ENCODE measurements at regions not wholly inside any gene's neighbourhood (a gene's known extent, or its start where the extent isn't known, plus 50 kb on each side); places are given as distances from the start of the nearest gene placed in this dataset.

DNA sequence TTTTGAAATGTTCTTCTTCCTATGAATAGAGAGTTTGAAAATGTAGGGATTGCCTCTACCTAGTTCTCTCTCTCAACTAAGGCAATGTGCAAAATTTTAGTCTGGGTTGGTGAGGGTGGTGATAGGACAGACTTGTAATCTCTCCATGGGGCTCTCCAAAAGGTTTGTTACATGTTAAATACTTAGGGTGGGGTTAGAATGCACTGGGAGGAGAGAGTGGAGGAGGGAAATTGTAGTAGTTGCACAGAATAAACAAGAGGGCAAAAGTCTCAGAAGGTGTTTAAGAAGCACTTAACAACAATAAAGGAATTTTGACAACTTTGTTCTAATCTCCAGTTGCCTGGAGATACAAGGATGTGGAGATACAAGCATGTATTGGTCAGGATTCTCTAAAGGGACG, 230.4 kb downstream of the NECTIN3 start:
- TF ChIP-seq, protein P1, sequence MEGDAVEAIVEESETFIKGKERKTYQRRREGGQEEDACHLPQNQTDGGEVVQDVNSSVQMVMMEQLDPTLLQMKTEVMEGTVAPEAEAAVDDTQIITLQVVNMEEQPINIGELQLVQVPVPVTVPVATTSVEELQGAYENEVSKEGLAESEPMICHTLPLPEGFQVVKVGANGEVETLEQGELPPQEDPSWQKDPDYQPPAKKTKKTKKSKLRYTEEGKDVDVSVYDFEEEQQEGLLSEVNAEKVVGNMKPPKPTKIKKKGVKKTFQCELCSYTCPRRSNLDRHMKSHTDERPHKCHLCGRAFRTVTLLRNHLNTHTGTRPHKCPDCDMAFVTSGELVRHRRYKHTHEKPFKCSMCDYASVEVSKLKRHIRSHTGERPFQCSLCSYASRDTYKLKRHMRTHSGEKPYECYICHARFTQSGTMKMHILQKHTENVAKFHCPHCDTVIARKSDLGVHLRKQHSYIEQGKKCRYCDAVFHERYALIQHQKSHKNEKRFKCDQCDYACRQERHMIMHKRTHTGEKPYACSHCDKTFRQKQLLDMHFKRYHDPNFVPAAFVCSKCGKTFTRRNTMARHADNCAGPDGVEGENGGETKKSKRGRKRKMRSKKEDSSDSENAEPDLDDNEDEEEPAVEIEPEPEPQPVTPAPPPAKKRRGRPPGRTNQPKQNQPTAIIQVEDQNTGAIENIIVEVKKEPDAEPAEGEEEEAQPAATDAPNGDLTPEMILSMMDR (conservative IDR thresholded peaks at IDR 0.05; ENCODE audit: low read length) = no peak
- no peak for TF ChIP-seq EZH2phosphoT487 (IDR thresholded peaks at IDR 0.05; ENCODE audit: borderline replicate concordance, low read depth, low read length)
